ENCODE measurements at regions not wholly inside any gene's neighbourhood (a gene's known extent, or its start where the extent isn't known, plus 50 kb on each side); places are given as distances from the start of the nearest gene placed in this dataset.

DNA sequence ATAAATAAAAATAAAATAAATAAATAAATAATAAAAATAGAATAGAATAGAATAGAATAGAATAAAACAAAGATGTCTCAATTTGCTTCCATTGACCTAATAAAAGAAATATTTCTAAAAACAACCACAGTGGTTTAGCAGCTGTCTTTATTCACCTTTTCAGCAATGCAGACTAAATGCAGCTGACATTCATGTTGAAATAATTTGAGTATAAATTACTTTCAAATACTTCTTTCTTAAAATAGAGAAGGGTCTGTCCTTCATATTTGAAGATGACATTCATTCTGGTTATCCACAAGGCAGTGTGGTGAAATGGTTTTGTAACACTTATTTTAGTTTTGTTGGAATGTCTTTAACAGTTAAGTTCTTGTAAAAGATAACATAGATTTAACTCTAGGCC, 469.4 kb downstream of the IRS1 start:
- ChIA-PET POLR2A (no interaction called here), CTCF (ENCODE audit: low intra/inter-chr PET ratio, low total read pairs) (no interaction called here)
- no TSS peak for BruUV-seq (replicated peaks)
- Histone ChIP-seq H4K20me1 (ENCODE audit: insufficient read depth, low read length) (no peaks in the 10 kb centered on the region), H3K79me2 (ENCODE audit: insufficient read depth, low read length) (no peaks in the 10 kb centered on the region), H3K27ac (ENCODE audit: extremely low read length, insufficient read depth, low read length) (no peak overlapping the region), H3K4me2 (ENCODE audit: low read depth, low read length) (no peak overlapping the region), H3K9me3 (ENCODE audit: low read length) (no peaks in the 10 kb centered on the region), H3K4me3 (replicated peaks in 1 of 3; ENCODE audit: insufficient read depth in 1 of 3, low read depth in 2 of 3, low read length in 3 of 3) (no peak overlapping the region), H2AFZ (ENCODE audit: low read length) (no peak overlapping the region), H3K36me3 (replicated peaks in 1 of 2; ENCODE audit: control insufficient read depth in 1 of 2, insufficient read depth in 2 of 2, low read length in 2 of 2) (no peaks in the 10 kb centered on the region), H3K4me1 (ENCODE audit: insufficient read depth, low read length) (peaks cover 5% of the 10 kb centered on the region), H3K27me3 (ENCODE audit: control insufficient read depth in 1 of 2, insufficient read depth in 2 of 2, low read length in 2 of 2) (no peaks in the 10 kb centered on the region), H3K9ac (ENCODE audit: insufficient read depth, low read depth, low read length) (no peak overlapping the region)
- in situ Hi-C loops (cut with HindIII; ENCODE audit: extremely low pct_ligation_motif_present, low pct_unique_long_range_greater_than_20kb) (no loop called here), intact Hi-C loops (cut with micrococcal nuclease; ENCODE audit: unreplicated experiment) (no loop called here)
- no peak for DNase-seq (ENCODE audit: low spot score)
- no peak for FAIRE-seq
- ATAC-seq = no peak
- TF ChIP-seq, protein P1, sequence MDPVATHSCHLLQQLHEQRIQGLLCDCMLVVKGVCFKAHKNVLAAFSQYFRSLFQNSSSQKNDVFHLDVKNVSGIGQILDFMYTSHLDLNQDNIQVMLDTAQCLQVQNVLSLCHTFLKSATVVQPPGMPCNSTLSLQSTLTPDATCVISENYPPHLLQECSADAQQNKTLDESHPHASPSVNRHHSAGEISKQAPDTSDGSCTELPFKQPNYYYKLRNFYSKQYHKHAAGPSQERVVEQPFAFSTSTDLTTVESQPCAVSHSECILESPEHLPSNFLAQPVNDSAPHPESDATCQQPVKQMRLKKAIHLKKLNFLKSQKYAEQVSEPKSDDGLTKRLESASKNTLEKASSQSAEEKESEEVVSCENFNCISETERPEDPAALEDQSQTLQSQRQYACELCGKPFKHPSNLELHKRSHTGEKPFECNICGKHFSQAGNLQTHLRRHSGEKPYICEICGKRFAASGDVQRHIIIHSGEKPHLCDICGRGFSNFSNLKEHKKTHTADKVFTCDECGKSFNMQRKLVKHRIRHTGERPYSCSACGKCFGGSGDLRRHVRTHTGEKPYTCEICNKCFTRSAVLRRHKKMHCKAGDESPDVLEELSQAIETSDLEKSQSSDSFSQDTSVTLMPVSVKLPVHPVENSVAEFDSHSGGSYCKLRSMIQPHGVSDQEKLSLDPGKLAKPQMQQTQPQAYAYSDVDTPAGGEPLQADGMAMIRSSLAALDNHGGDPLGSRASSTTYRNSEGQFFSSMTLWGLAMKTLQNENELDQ (CRISPR knock-in tag; IDR thresholded peaks at IDR 0.05; ENCODE audit: borderline replicate concordance) = no peak
- TF ChIP-seq ZNF556 (CRISPR knock-in tag; IDR thresholded peaks at IDR 0.05; ENCODE audit: borderline replicate concordance) (no peak), ZIK1 (CRISPR knock-in tag; IDR thresholded peaks at IDR 0.05; ENCODE audit: borderline replicate concordance, low read depth) (no peak), CBX1 (IDR thresholded peaks at IDR 0.05; ENCODE audit: low read depth) (no peak)

DNA sequence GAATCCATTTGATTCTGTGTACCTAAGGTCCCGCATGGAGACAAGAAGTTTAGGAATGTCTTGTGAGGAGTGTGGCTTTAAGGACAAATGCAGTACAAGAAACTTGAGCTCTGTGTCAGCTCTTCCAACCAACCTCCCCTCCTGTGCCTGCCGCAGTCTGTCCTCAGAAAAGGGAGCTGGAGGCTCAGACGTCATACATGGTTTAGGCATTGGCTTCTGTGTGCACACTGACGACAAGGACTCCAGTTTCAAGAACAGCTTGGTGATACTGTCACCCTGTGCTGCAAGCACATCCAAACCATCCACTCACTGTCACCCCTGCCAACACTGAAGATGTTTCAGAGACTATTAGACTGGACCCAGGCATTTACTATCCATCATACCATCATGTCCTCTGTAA, 470.4 kb downstream of the IRS1 start:
- DNase-seq (ENCODE audit: low spot score) (no peak), ATAC-seq (no peak), FAIRE-seq (no peak)
- H3K9me3 ChIP-seq (ENCODE audit: low read length) = no peaks in the 10 kb centered on the region
- H3K36me3 ChIP-seq (replicated peaks in 1 of 2; ENCODE audit: control insufficient read depth in 1 of 2, insufficient read depth in 2 of 2, low read length in 2 of 2) = no peaks in the 10 kb centered on the region
- H3K4me3 ChIP-seq (replicated peaks in 1 of 3; ENCODE audit: insufficient read depth in 1 of 3, low read depth in 2 of 3, low read length in 3 of 3) = no peak overlapping the region
- POLR2A ChIA-PET = no interaction called here
- H4K20me1 ChIP-seq (ENCODE audit: insufficient read depth, low read length) = no peaks in the 10 kb centered on the region
- H3K27me3 ChIP-seq (ENCODE audit: control insufficient read depth in 1 of 2, insufficient read depth in 2 of 2, low read length in 2 of 2) = no peaks in the 10 kb centered on the region
- no TSS peak for BruUV-seq (replicated peaks)
- TF ChIP-seq EEA1 (CRISPR knock-in tag; IDR thresholded peaks at IDR 0.05; ENCODE audit: borderline replicate concordance) (0 out of 2 replicates have a peak, but pooled peaks have one; percentile 29), RBFOX2 (IDR thresholded peaks at IDR 0.05; ENCODE audit: low read depth, low read length) (no peak)
- 39% methylated on average over 4 of the region's 4 CpGs for WGBS (ENCODE audit: low lambda C conversion rate)
- H3K27ac ChIP-seq (ENCODE audit: extremely low read length, insufficient read depth, low read length) = no peak overlapping the region
- in situ Hi-C loops (cut with HindIII; ENCODE audit: extremely low pct_ligation_motif_present, low pct_unique_long_range_greater_than_20kb) (no loop called here), intact Hi-C loops (cut with micrococcal nuclease; ENCODE audit: unreplicated experiment) (no loop called here)
- H3K79me2 ChIP-seq (ENCODE audit: insufficient read depth, low read length) = no peaks in the 10 kb centered on the region
- H3K4me1 ChIP-seq (ENCODE audit: insufficient read depth, low read length) = no peaks in the 10 kb centered on the region
- H2AFZ ChIP-seq (ENCODE audit: low read length) = no peak overlapping the region
- no peak overlapping the region for H3K9ac ChIP-seq (ENCODE audit: insufficient read depth, low read depth, low read length)
- CTCF ChIA-PET (ENCODE audit: low intra/inter-chr PET ratio, low total read pairs) = no interaction called here
- no peak overlapping the region for H3K4me2 ChIP-seq (ENCODE audit: low read depth, low read length)
